ENCODE measurements at regions not wholly inside any gene's neighbourhood (a gene's known extent, or its start where the extent isn't known, plus 50 kb on each side); places are given as distances from the start of the nearest gene placed in this dataset.
A peak's percentile ranks its signal among the peaks of the same experiment; 100 is the strongest.

DNA sequence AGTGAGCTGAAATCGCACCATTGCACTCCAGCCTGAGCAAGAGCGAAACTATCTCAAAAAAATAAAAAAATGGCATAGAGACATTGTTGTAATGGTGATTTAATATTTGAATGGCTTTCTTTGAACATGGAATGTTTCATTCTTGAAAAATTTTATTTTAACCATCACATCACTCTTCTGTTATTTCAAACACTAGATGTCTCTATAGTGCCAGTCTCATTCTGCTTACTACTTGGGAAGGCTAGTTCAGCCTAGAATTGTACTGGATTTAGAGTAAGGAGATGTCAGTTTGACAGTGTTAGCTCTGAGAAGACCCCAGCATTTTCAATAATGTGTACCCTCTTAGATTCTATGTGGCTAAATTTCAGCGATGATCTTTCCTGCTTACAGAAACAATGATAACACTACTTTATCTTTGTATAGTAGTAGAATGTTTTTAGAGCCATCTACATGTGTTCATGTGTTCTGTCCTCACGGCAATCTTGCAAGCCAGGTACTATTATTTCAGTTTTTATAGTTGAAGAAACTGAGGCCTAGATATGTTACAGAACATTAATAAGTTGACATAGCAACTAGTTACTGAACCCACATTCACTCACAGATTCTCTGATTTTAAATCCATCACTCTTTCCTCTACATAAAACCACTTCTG, 142.9 kb upstream of the ZSWIM2 start:
- no peak overlapping the region for H3K27ac ChIP-seq
- DNase-seq, result no peak
- no peaks in the 10 kb centered on the region for H3K27me3 ChIP-seq
- intact Hi-C loops (cut with DNase I), result no loop called here
- 64 to 75% (median 73%) methylated on average over 4 of the region's 4 CpGs for WGBS, 4 donors
- H3K36me3 ChIP-seq (replicated peaks in 1 of 2), result no peaks in the 10 kb centered on the region
- TF ChIP-seq, protein P1, sequence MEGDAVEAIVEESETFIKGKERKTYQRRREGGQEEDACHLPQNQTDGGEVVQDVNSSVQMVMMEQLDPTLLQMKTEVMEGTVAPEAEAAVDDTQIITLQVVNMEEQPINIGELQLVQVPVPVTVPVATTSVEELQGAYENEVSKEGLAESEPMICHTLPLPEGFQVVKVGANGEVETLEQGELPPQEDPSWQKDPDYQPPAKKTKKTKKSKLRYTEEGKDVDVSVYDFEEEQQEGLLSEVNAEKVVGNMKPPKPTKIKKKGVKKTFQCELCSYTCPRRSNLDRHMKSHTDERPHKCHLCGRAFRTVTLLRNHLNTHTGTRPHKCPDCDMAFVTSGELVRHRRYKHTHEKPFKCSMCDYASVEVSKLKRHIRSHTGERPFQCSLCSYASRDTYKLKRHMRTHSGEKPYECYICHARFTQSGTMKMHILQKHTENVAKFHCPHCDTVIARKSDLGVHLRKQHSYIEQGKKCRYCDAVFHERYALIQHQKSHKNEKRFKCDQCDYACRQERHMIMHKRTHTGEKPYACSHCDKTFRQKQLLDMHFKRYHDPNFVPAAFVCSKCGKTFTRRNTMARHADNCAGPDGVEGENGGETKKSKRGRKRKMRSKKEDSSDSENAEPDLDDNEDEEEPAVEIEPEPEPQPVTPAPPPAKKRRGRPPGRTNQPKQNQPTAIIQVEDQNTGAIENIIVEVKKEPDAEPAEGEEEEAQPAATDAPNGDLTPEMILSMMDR (IDR thresholded peaks at IDR 0.05), result peak in 1 of 6 experiments; percentile 9
- no peak for TF ChIP-seq POLR2A (IDR thresholded peaks at IDR 0.05)
- H3K9me3 ChIP-seq (replicated peaks in 1 of 3), result no peaks in the 10 kb centered on the region
- no peaks in the 10 kb centered on the region for H3K4me1 ChIP-seq (replicated peaks in 1 of 2)
- no peak overlapping the region for H3K4me3 ChIP-seq

DNA sequence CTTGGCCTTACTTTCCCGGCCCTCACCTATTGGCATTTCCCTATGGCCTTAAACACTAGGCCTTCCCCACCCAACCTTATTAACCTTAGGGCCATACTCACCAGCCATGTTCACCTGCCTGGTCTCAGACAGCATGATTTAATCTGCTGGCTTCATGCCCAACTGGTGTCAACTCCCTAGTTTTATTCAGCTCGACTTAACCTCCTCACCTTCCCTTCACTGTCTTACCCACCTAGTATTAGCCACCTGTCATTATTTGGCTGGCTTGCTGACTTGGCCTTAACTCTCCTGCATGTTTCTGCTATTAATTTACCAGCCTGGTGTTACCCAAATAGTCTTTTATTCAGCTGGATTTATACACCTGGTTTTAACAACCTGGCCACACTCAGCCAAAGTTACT, 136.0 kb upstream of the ZSWIM2 start:
- TF ChIP-seq, protein P1 (IDR thresholded peaks at IDR 0.05), result no peak
- TF ChIP-seq POLR2A (IDR thresholded peaks at IDR 0.05), result no peak
- 87 to 90% (median 89%) methylated on average over 2 of the region's 2 CpGs for WGBS, 4 donors

DNA sequence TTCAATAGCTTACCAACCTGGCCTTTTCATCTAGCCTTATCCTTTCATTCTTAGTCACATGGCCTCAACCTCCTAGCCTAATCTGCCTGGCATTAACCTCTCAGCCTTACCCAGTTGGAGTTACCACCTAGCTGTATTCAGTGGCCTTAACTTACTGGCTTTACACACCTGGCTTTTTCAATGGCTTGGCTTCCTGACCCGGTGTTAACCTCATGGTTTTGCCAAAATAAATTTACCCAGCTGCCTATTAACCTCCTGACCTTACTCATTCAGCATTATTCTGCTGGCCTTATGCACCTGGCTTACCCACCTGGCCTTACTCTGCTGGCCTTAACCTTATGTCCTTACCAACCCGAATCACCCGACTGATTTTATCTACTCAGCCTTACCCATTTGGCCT, 135.5 kb upstream of the ZSWIM2 start:
- intact Hi-C loops (cut with DNase I), result no loop called here
- TF ChIP-seq, protein P1 (IDR thresholded peaks at IDR 0.05), result no peak
- TF ChIP-seq POLR2A (IDR thresholded peaks at IDR 0.05), result no peak
- H3K4me3 ChIP-seq, result no peak overlapping the region
- no peaks in the 10 kb centered on the region for H3K9me3 ChIP-seq (replicated peaks in 1 of 3)
- H3K27me3 ChIP-seq, result no peaks in the 10 kb centered on the region
- WGBS, 4 donors, result 61 to 77% (median 69%) methylated on average over 3 of the region's 3 CpGs
- no peak overlapping the region for H3K27ac ChIP-seq
- no peaks in the 10 kb centered on the region for H3K36me3 ChIP-seq (replicated peaks in 1 of 2)
- DNase-seq, result no peak
- H3K4me1 ChIP-seq (replicated peaks in 1 of 2), result no peaks in the 10 kb centered on the region

More for the DNA sequence above, 136.0 kb upstream of the ZSWIM2 start:
- Histone ChIP-seq H3K27ac (no peak overlapping the region), H3K36me3 (replicated peaks in 1 of 2) (no peaks in the 10 kb centered on the region), H3K27me3 (no peaks in the 10 kb centered on the region), H3K4me3 (no peak overlapping the region), H3K9me3 (replicated peaks in 1 of 3) (no peaks in the 10 kb centered on the region), H3K4me1 (replicated peaks in 1 of 2) (no peaks in the 10 kb centered on the region)
- intact Hi-C loops (cut with DNase I), result no loop called here
- DNase-seq, result no peak

DNA sequence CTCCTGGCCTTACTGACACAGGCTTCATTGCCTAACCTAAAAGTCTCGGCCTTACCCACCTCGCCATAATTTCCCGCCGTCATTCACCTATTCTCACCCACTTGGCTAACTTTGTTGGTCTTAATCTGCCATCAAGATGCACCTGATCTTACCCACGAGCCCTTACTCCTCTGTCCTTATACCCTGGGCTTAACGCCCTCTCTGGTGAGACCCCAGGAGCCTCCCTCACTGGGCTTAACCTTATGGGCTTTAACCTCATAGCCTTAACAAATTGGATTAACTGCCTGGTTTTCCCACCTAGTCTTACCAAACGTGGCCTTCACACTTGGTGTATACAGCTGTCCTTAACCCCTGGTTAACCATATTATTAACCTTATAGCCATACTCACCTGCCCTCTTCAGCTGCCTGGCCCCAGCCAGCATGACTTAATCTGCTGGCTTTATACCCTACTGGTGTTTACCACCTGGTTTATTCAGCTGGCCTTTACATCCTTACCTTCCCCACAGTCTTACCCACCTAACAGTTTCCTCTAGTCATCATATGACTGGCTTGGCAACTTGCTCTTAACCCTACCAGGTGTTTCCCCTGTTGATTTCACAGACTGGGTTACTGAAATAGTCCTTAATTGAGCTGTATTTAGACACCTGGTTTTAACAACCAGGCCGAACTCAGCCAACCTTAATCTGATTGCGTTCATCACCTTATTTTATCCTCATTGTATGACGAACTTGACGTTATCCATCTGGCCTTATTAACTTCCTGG, 132.0 kb upstream of the ZSWIM2 start:
- H3K4me1 ChIP-seq (replicated peaks in 1 of 2), result no peaks in the 10 kb centered on the region
- H3K36me3 ChIP-seq (replicated peaks in 1 of 2), result no peaks in the 10 kb centered on the region
- intact Hi-C loops (cut with DNase I), result no loop called here
- no peak overlapping the region for H3K4me3 ChIP-seq
- 88 to 94% (median 91%) methylated on average over 11 of the region's 11 CpGs for WGBS, 4 donors
- no peak for DNase-seq
- no peak overlapping the region for H3K27ac ChIP-seq
- no peaks in the 10 kb centered on the region for H3K9me3 ChIP-seq (replicated peaks in 1 of 3)
- TF ChIP-seq, protein P1 (IDR thresholded peaks at IDR 0.05), result no peak
- TF ChIP-seq POLR2A (IDR thresholded peaks at IDR 0.05), result no peak
- no peaks in the 10 kb centered on the region for H3K27me3 ChIP-seq
